ENCODE measurements at regions not wholly inside any gene's neighbourhood (a gene's known extent, or its start where the extent isn't known, plus 50 kb on each side); places are given as distances from the start of the nearest gene placed in this dataset.

- no peak for DNase-seq (ENCODE audit: low spot score)
Observed at GRCh38 chr11:104655066-104655465, 243.2 kb downstream of the CASP12 start.

DNA sequence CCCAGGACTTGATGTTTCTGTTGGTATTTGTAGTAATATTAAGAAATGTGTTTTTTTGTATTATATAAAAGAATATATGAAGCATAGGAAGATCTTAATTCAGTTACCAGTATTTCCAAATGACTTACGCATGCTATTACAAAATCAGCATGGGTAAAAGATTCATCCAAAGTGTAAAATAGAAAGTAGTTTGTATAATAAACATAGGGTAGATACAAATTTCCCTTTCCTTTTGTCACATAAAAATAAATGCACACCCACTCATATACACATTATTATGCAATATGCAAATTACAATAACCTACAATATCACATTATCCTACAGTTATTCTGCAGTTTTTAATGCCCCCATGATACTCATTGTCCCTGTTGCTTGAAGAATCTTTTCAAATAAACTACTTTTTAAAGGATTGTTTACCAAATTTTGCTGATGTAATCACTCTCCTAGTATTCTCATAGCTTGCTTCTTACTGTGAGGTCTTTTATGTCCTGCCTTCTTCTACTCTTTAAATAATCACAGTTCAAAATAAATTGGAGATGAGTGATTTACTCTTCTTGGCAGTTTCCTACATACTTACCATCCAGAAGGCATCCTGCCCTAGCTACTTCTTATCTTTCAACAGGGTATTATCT lies 244.0 kb downstream of the CASP12 start:
- DNase-seq (ENCODE audit: low spot score): no peak

DNA sequence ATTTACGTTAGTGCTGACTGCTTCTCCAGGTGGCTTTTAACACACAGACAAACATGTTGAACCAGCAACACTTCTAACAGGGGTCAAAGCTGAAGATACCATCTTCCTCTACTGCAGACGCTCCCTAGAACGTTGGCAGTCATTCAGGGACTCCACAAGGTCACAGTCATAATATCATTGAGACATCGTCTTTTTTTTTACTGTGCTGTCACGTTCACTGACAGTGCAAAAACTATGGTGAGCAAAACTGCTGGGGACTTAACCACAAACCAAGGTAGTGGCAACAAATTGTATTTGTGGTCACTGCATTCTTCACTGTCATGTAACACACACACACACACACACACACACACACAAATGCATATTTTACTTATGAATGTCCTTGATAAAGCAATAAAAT lies 244.9 kb downstream of the CASP12 start:
- no peak for DNase-seq (ENCODE audit: low spot score)

- DNase-seq (ENCODE audit: low spot score): no peak
Observed at GRCh38 chr11:104652996-104653395, 245.3 kb downstream of the CASP12 start.

GRCh38 chr11:104650234-104650633 lies 248.0 kb downstream of the CASP12 start:
- DNase-seq (ENCODE audit: low spot score): no peak

DNA sequence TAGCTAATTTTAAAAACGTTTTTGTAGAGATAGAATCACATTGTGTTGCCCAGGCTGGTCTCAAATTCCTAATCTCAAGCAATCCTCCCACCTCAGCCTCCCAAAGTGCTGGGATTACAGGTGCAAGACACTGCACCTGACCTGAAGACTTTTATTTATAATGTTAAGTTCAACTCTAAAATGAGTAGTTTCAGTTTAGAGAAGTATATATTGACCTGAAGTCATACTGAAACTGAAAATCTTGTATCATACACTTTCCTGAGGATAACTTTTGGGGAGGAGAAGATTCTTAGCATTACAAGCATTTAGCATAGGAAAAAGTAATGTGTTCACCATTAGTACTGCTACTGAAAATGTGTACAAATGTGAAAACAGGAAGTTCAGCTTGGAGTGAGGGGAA lies 249.3 kb downstream of the CASP12 start:
- no peak for DNase-seq (ENCODE audit: low spot score)

DNA sequence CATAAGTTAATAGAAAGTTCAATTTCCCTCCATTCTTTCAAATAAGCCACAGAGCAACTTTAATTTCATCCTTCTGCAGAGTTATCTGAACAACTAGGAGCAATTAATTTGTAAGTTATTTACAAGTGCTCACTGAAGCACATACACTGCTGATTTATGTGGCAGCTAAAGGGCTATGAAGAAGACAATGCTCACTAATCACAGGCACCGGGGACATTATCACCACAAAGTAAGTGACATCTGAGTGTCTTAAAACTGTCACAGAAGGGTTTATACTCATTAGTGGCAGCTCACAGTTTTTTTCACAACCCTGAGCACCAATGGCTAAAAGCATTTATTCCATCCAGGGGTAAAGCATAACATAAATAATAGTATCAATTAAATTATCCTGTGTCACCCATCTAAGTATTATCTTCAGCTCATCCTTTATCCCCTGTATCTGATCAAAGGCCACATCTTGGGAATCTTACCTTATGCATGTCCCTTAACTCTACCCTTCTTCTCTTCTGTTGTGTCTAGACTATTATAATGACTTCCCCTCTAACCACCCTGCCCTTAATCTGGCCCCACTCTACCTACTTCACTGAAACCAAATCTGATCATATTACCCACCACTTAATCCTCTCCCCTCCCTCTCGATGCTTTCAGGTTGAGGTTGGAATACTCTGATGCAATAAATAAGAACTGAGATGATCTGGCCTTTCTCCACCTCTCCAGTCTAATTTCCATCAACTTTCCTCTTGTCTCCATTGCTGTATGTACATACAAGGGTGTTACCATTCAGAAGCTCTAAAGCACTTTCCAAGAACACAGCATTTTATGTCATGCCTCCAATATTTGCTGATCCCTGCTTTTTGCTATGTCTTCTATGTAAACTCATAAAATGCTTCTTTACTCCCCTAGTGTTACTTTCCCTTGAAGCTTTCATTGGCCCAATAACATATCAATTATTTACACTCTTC lies 252.7 kb downstream of the CASP12 start:
- DNase-seq (ENCODE audit: low spot score): no peak

DNA sequence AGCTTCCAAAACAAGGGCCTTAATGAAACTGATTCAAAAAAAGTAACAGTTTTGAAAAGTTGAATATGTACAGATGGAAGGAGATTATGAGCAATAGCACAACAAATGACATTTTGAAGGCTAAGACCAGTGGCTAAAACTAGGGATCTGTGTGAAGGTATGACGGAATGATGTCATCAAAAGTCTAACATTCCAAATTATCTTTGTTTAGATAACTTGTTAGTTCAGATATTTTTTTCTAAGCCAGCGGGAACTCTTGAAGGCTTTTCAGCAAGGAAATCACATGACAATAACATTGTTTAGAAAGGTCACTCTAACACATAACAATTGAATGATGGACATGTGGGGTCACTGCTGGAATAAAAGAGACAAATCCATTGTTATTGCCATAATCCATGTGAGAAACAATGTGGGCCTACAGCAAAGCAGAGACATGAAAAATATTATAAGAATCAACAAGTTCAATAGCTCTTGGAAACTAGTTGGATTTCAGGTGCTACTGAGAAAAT lies 260.5 kb downstream of the CASP12 start:
- DNase-seq (ENCODE audit: low spot score): no peak

GRCh38 chr11:104633226-104633625 lies 265.0 kb downstream of the CASP12 start:
- DNase-seq (ENCODE audit: low spot score): no peak

DNA sequence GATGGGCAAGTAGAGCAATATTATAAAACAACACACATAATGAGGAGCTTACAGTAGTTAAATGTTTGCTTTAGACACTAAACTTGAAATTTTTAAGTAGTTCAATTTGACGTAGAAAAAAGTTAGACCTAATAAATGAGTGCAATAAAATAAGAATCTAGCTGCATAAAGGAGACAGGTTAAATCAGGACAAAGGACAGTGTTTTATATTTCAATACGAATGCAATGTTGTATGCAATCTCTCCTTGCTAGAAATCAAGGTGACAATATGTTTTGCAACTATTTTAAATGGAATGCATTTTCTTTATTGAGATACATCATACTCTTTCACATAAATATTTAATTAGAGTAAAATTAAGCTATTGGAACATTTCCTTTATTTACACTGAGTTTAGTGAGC lies 267.9 kb downstream of the CASP12 start:
- no peak for DNase-seq (ENCODE audit: low spot score)

GRCh38 chr11:104625246-104625645 lies 273.0 kb downstream of the CASP12 start:
- no peak for DNase-seq (ENCODE audit: low spot score)

DNA sequence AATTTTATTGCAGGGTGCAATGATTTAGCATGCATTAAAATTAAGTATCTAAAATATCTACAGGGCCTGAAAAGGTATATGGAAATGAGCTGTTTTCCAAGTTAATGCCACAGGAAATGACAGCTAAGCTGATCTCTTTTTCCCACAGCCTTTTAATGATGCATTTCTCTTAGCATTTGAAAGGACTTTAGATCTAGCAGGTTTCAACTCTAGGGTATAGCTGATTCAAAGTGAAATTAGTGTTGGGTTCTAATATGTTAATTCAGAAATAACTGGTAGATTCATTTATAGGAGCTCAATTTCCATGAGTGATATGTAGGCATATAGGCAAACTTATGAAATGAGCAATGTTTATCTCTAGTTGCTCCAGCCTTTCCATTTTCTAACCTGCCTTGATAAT lies 274.2 kb downstream of the CASP12 start:
- no peak for DNase-seq (ENCODE audit: low spot score)

GRCh38 chr11:104623518-104623917 lies 274.7 kb downstream of the CASP12 start:
- no peak for DNase-seq (ENCODE audit: low spot score)

- DNase-seq (ENCODE audit: low spot score): no peak
Observed at GRCh38 chr11:104620991-104621390, 277.3 kb downstream of the CASP12 start.

- DNase-seq (ENCODE audit: low spot score): no peak
Observed at GRCh38 chr11:104619751-104620150, 278.5 kb downstream of the CASP12 start.

GRCh38 chr11:104618954-104619353 lies 279.3 kb downstream of the CASP12 start:
- no peak for DNase-seq (ENCODE audit: low spot score)

- no peak for DNase-seq (ENCODE audit: low spot score)
Observed at GRCh38 chr11:104614961-104615360, 283.3 kb downstream of the CASP12 start.

GRCh38 chr11:104614117-104614680 lies 284.1 kb downstream of the CASP12 start:
- no peak for DNase-seq (ENCODE audit: low spot score)

DNA sequence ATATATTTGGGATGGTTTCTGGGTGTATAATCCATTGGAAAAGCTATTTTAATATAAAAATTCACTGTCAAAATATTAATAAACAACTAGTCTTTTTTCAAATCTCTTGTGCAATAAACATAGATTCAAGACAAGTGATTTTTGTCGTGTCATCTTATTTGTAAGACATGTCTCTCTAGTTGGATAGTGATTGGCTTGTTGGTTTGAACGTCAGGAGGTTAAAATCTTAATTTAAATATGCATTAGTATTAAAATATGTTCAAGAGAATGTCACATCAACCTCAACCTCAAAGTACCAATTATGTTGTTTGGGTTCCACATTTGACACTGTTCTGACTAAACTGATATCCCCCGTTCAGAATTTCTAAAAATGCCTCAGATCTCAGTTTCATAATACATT lies 287.6 kb downstream of the CASP12 start:
- DNase-seq (ENCODE audit: low spot score): no peak

DNA sequence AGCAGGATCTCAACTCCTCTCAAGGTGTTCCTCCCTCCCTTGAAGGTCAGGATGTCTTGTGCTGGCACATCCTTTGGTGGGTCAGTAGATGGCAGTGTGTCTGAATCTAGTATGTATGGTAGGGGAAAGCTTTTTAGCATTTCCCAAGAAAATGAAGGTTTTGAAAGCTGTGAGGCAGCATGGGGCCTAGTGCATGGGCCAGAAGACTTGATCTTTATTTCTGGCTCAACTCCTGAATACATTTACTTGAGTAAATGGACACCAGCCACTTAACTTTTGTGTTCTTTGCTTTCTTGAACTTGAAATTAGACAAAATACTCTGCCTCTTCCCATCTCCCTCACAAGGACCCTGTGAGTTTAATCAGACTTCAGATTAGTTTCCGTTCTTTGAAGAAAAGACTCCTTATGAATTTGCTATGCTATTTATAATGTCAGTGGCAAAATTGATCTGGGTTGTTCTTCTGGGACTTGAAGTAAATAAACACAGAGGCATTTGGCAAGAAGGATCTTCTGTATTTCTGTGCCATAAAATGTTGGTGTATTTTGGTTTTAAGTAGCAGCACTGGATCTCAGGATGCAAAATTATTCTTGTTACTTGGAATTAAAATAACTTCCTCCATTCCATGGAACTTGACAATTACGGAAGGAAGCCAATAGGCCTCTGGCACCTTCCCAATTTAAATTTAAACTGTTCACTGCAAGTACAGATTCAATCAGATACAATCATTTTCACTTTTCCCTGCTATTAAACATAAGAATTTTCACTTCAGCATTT lies 288.8 kb downstream of the CASP12 start:
- DNase-seq (ENCODE audit: low spot score): peak; percentile 16

DNA sequence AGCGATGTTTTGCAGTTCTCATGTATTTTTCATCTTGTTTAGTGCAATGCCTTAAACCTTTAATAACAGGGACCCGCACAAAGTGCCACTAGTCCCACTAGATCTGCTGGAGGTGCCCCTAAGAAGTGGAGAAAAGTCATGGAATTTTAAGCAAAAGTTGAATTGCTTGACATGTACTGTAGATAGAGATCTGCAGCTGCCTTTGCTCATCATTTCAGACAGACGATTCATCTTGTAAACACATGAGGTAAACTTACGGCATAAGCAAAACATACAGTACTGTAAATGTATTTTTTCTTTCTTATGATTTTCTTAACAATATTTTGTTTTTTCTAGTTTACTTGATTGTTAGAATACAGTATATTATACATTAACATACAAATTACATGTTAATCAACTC lies 295.6 kb downstream of the CASP12 start:
- DNase-seq (ENCODE audit: low spot score): no peak
